ENCODE measurements at regions not wholly inside any gene's neighbourhood (a gene's known extent, or its start where the extent isn't known, plus 50 kb on each side); places are given as distances from the start of the nearest gene placed in this dataset.

DNA sequence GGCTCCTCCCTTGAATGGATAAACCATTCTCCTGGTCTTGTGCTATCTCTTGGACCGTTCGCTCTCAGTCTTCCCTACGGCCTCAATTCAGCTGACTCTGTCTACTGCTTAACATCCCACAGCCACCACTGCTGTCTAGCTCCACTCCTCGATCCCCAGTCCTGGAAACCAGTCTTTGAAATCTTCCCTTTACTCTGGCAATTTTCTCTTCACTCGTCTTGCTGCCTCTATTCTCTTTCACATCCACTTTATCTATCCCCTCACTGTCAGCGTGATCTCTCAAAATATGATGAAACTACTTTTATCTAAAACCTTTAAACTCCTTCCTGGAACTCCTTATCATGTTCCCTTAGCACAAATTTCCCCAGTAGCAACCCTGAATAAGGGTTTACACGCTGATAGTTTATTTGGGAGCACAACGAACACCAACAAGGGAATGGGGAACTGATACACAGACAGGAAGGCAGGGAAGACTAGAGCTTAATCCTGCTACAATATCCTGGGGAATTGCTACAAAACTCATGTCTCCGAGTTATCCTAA, 131.6 kb upstream of the SAMSN1 start:
- Histone ChIP-seq H3K4me1 (no peaks in the 10 kb centered on the region), H3K9me3 (no peaks in the 10 kb centered on the region), H3K27me3 (replicated peaks; ENCODE audit: control insufficient read depth, insufficient read depth, low read length) (no peaks in the 10 kb centered on the region), H3K36me3 (ENCODE audit: control insufficient read depth, insufficient read depth, low read length) (no peaks in the 10 kb centered on the region), H3K4me3 (ENCODE audit: low read depth, low read length) (no peak overlapping the region)
- Mint-ChIP-seq H3K27ac (ENCODE audit: unreplicated experiment) (no peak overlapping the region), H3K36me3 (ENCODE audit: insufficient read depth, unreplicated experiment) (no peaks in the 10 kb centered on the region), H3K4me3 (ENCODE audit: unreplicated experiment) (no peak overlapping the region), H3K27me3 (ENCODE audit: insufficient read depth, unreplicated experiment) (no peaks in the 10 kb centered on the region), H3K9me3 (ENCODE audit: unreplicated experiment) (no peaks in the 10 kb centered on the region), H3K4me1 (ENCODE audit: low read depth, unreplicated experiment) (no peaks in the 10 kb centered on the region)
- no peak for DNase-seq
- ChIA-PET POLR2A (no interaction called here), CTCF (interaction anchor here (0.5 kb wide), 1 partner anchor 40 kb away, joined by 3 read pairs; no protein-coding TSS in a partner anchor)
- intact Hi-C loops (cut with micrococcal nuclease; ENCODE audit: unreplicated experiment), result no loop called here
- TF ChIP-seq, protein P1, sequence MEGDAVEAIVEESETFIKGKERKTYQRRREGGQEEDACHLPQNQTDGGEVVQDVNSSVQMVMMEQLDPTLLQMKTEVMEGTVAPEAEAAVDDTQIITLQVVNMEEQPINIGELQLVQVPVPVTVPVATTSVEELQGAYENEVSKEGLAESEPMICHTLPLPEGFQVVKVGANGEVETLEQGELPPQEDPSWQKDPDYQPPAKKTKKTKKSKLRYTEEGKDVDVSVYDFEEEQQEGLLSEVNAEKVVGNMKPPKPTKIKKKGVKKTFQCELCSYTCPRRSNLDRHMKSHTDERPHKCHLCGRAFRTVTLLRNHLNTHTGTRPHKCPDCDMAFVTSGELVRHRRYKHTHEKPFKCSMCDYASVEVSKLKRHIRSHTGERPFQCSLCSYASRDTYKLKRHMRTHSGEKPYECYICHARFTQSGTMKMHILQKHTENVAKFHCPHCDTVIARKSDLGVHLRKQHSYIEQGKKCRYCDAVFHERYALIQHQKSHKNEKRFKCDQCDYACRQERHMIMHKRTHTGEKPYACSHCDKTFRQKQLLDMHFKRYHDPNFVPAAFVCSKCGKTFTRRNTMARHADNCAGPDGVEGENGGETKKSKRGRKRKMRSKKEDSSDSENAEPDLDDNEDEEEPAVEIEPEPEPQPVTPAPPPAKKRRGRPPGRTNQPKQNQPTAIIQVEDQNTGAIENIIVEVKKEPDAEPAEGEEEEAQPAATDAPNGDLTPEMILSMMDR (IDR thresholded peaks at IDR 0.05; ENCODE audit: insufficient read depth in 1 of 2, low read depth in 1 of 2, low read length in 1 of 2, severe bottlenecking in 1 of 2, unreplicated experiment in 1 of 2), result no peak
- BruUV-seq (replicated peaks), result no TSS peak

DNA sequence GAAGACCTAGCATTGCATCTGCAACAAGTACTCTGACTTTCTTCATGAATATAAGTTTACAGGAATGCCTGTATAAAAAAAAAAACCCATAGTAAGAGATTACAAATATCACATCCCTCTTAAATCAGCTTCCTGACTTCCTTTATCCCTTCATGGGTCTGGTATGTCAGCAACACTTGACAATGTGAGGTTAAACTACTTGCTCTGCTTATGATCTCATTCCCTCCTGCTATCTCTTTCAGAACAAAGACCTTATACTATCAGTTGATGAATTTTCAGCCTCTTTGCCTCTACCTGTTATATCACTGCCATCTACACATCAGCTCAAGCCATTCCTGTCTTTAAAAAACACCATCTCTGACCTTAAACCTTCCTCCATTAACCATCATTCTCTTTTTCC, 130.9 kb upstream of the SAMSN1 start:
- H3K36me3 Mint-ChIP-seq (ENCODE audit: insufficient read depth, unreplicated experiment), result no peaks in the 10 kb centered on the region
- no peaks in the 10 kb centered on the region for H3K27me3 ChIP-seq (replicated peaks; ENCODE audit: control insufficient read depth, insufficient read depth, low read length)
- no peak overlapping the region for H3K27ac Mint-ChIP-seq (ENCODE audit: unreplicated experiment)
- no peaks in the 10 kb centered on the region for H3K27me3 Mint-ChIP-seq (ENCODE audit: insufficient read depth, unreplicated experiment)
- no peaks in the 10 kb centered on the region for H3K9me3 ChIP-seq
- H3K4me1 Mint-ChIP-seq (ENCODE audit: low read depth, unreplicated experiment), result no peaks in the 10 kb centered on the region
- TF ChIP-seq, protein P1 (IDR thresholded peaks at IDR 0.05; ENCODE audit: insufficient read depth in 1 of 2, low read depth in 1 of 2, low read length in 1 of 2, severe bottlenecking in 1 of 2, unreplicated experiment in 1 of 2), result no peak
- CTCF ChIA-PET, result no interaction called here
- no peak for DNase-seq
- no peaks in the 10 kb centered on the region for H3K36me3 ChIP-seq (ENCODE audit: control insufficient read depth, insufficient read depth, low read length)
- H3K9me3 Mint-ChIP-seq (ENCODE audit: unreplicated experiment), result no peaks in the 10 kb centered on the region
- POLR2A ChIA-PET, result no interaction called here
- no peaks in the 10 kb centered on the region for H3K4me1 ChIP-seq
- intact Hi-C loops (cut with micrococcal nuclease; ENCODE audit: unreplicated experiment), result no loop called here
- no peak overlapping the region for H3K4me3 Mint-ChIP-seq (ENCODE audit: unreplicated experiment)
- BruUV-seq (replicated peaks), result no TSS peak
- H3K4me3 ChIP-seq (ENCODE audit: low read depth, low read length), result no peak overlapping the region

DNA sequence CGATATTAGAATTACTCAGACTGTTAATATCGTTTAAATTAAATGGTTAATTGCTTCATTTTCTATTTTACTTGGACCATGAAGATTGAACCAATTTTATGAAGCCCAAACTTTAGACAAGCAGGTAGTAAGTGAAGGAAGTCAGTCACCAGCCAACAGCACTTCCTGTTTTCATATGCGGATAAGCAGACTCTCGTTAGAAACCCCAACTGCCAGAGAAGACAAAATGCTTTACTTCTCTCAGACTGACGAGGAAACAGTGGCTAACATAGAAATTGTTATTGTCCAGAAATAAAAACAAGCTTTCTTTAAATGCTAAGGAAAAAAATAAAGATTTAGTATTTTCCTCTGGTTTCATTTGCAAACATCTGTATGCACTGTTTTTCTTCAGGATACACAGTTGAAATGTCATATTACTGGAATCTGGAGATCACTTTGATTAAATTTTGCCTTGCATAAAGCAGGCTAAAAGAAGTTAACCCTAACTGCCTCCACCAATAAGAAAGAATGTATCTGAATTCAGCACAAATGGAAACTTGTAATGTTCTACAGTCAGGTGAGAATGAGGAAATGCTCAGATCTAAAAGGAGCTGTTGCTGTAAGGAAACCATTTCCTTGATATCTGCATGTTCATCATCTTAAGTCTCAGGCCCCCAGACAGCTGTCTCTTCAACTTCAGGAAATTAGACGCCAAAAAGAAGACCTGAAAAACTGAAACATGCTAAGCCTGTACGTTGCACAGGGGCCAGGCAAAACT, 129.8 kb upstream of the SAMSN1 start:
- CTCF ChIA-PET, result no interaction called here
- no peaks in the 10 kb centered on the region for H3K27me3 Mint-ChIP-seq (ENCODE audit: insufficient read depth, unreplicated experiment)
- H3K9me3 ChIP-seq, result no peaks in the 10 kb centered on the region
- no peaks in the 10 kb centered on the region for H3K36me3 Mint-ChIP-seq (ENCODE audit: insufficient read depth, unreplicated experiment)
- BruUV-seq (replicated peaks), result no TSS peak
- H3K27me3 ChIP-seq (replicated peaks; ENCODE audit: control insufficient read depth, insufficient read depth, low read length), result no peaks in the 10 kb centered on the region
- H3K4me1 ChIP-seq, result no peaks in the 10 kb centered on the region
- POLR2A ChIA-PET, result no interaction called here
- H3K9me3 Mint-ChIP-seq (ENCODE audit: unreplicated experiment), result no peaks in the 10 kb centered on the region
- TF ChIP-seq, protein P1 (IDR thresholded peaks at IDR 0.05; ENCODE audit: insufficient read depth in 1 of 2, low read depth in 1 of 2, low read length in 1 of 2, severe bottlenecking in 1 of 2, unreplicated experiment in 1 of 2), result no peak
- no peak overlapping the region for H3K27ac Mint-ChIP-seq (ENCODE audit: unreplicated experiment)
- no peaks in the 10 kb centered on the region for H3K36me3 ChIP-seq (ENCODE audit: control insufficient read depth, insufficient read depth, low read length)
- H3K4me3 ChIP-seq (ENCODE audit: low read depth, low read length), result no peak overlapping the region
- no peak overlapping the region for H3K4me3 Mint-ChIP-seq (ENCODE audit: unreplicated experiment)
- no peak for DNase-seq
- intact Hi-C loops (cut with micrococcal nuclease; ENCODE audit: unreplicated experiment), result no loop called here
- H3K4me1 Mint-ChIP-seq (ENCODE audit: low read depth, unreplicated experiment), result no peaks in the 10 kb centered on the region

Measured in Caco-2 (cell line).